ENCODE measurements at regions not wholly inside any gene's neighbourhood (a gene's known extent, or its start where the extent isn't known, plus 50 kb on each side); places are given as distances from the start of the nearest gene placed in this dataset.
"Not testable (repeated sequence)": the region's sequence is repeated elsewhere in the genome, so short reads cannot be mapped to it uniquely, and the experiment has no call there.

GRCh38 chr13:89457977-89458376 is 1786.8 kb downstream of the SLITRK5 start:
- H2AFZ ChIP-seq (ENCODE audit: low read depth, low read length, severe bottlenecking), result no peak overlapping the region
- no peaks in the 10 kb centered on the region for H4K20me1 ChIP-seq (ENCODE audit: low read depth, low read length)
- TF ChIP-seq EZH2phosphoT487 (conservative IDR thresholded peaks at IDR 0.05; ENCODE audit: low read length) (no peak), CTCF (IDR thresholded peaks at IDR 0.05; ENCODE audit: insufficient read depth, low read length, poor library complexity, severe bottlenecking) (no peak)
- no peak overlapping the region for H3K4me2 ChIP-seq (ENCODE audit: low read depth, low read length, poor library complexity, severe bottlenecking)
- H3K79me2 ChIP-seq (ENCODE audit: insufficient read depth, low read length), result no peaks in the 10 kb centered on the region
- no peaks in the 10 kb centered on the region for H3K27me3 ChIP-seq (ENCODE audit: low read length)
- no peak overlapping the region for H3K27ac ChIP-seq (ENCODE audit: low read depth, low read length)
- H3K9ac ChIP-seq (ENCODE audit: low read length), result no peak overlapping the region
- H3K36me3 ChIP-seq (ENCODE audit: low read length), result no peaks in the 10 kb centered on the region
- H3K4me3 ChIP-seq (ENCODE audit: insufficient read depth, low read length, poor library complexity, severe bottlenecking), result no peak overlapping the region
- H3F3A ChIP-seq (ENCODE audit: insufficient read depth), result no peaks in the 10 kb centered on the region
- H3K9me2 ChIP-seq (replicated peaks; ENCODE audit: insufficient read depth, low read length), result no peaks in the 10 kb centered on the region
- no peaks in the 10 kb centered on the region for H3K9me3 ChIP-seq (ENCODE audit: insufficient read depth, low read length)

- H3K79me2 ChIP-seq (ENCODE audit: insufficient read depth, low read length), result no peaks in the 10 kb centered on the region
- no peaks in the 10 kb centered on the region for H3K27me3 ChIP-seq (ENCODE audit: low read length)
- H3K9me2 ChIP-seq (replicated peaks; ENCODE audit: insufficient read depth, low read length), result no peaks in the 10 kb centered on the region
- H3K9ac ChIP-seq (ENCODE audit: low read length), result no peak overlapping the region
- TF ChIP-seq CTCF (IDR thresholded peaks at IDR 0.05; ENCODE audit: insufficient read depth, low read length, poor library complexity, severe bottlenecking) (no peak), EZH2phosphoT487 (conservative IDR thresholded peaks at IDR 0.05; ENCODE audit: low read length) (no peak)
- H3K36me3 ChIP-seq (ENCODE audit: low read length), result no peaks in the 10 kb centered on the region
- H2AFZ ChIP-seq (ENCODE audit: low read depth, low read length, severe bottlenecking), result no peak overlapping the region
- no peak overlapping the region for H3K4me2 ChIP-seq (ENCODE audit: low read depth, low read length, poor library complexity, severe bottlenecking)
- no peaks in the 10 kb centered on the region for H3F3A ChIP-seq (ENCODE audit: insufficient read depth)
- H3K9me3 ChIP-seq (ENCODE audit: insufficient read depth, low read length), result no peaks in the 10 kb centered on the region
- H3K4me3 ChIP-seq (ENCODE audit: insufficient read depth, low read length, poor library complexity, severe bottlenecking), result no peak overlapping the region
- no peaks in the 10 kb centered on the region for H4K20me1 ChIP-seq (ENCODE audit: low read depth, low read length)
- H3K27ac ChIP-seq (ENCODE audit: low read depth, low read length), result no peak overlapping the region
These were observed 1787.3 kb downstream of the SLITRK5 start for GRCh38 chr13:89458456-89458855.

DNA sequence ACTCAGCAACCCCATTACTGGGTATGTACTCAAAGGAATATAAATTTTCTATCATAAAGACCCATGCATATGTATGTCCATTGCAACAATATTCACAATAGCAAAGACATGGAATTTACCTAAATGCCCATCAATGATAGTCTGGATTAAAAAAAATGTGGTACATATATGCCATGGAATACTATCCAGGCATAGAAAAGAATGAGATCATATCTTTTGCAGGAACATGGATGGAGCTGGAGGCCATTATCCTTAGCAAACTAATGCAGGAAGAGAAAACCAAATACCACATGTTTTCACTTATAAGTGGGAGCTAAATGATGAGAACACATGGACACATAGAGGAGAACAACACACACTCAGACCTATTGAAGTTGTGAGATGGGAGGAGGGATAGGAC is 1789.7 kb downstream of the SLITRK5 start:
- not testable (repeated sequence) for H3F3A ChIP-seq (ENCODE audit: insufficient read depth); H3K27me3 ChIP-seq (ENCODE audit: low read length); H3K9me3 ChIP-seq (ENCODE audit: insufficient read depth, low read length); H4K20me1 ChIP-seq (ENCODE audit: low read depth, low read length); H3K36me3 ChIP-seq (ENCODE audit: low read length); H3K79me2 ChIP-seq (ENCODE audit: insufficient read depth, low read length); H3K4me2 ChIP-seq (ENCODE audit: low read depth, low read length, poor library complexity, severe bottlenecking); H3K4me3 ChIP-seq (ENCODE audit: insufficient read depth, low read length, poor library complexity, severe bottlenecking); H3K9me2 ChIP-seq (replicated peaks; ENCODE audit: insufficient read depth, low read length); H2AFZ ChIP-seq (ENCODE audit: low read depth, low read length, severe bottlenecking); H3K9ac ChIP-seq (ENCODE audit: low read length); H3K27ac ChIP-seq (ENCODE audit: low read depth, low read length)

DNA sequence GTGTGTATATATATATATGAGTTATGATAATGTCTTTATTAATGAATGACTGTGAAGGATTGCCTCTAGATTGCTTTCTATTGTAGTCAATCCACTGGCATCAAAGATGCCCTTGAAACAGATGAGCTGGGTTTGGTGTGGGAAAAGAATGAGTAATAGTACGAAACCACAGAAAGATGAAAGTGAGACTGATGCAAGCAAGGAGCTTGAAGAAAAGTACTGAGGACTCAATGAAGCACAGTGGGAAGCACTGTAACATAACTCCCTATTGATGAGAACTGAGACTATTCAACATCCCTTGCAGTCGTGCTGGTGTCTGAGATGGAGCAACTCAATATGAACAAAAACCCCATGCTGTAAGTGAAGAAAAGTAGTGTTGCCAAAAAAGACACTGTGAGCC is 1794.2 kb downstream of the SLITRK5 start:
- Histone ChIP-seq H3K27me3 (ENCODE audit: low read length) (no peaks in the 10 kb centered on the region), H4K20me1 (ENCODE audit: low read depth, low read length) (no peaks in the 10 kb centered on the region), H3K9me2 (replicated peaks; ENCODE audit: insufficient read depth, low read length) (no peaks in the 10 kb centered on the region), H2AFZ (ENCODE audit: low read depth, low read length, severe bottlenecking) (no peak overlapping the region), H3K79me2 (ENCODE audit: insufficient read depth, low read length) (no peaks in the 10 kb centered on the region), H3K4me2 (ENCODE audit: low read depth, low read length, poor library complexity, severe bottlenecking) (no peak overlapping the region), H3K36me3 (ENCODE audit: low read length) (no peaks in the 10 kb centered on the region), H3K9me3 (ENCODE audit: insufficient read depth, low read length) (no peaks in the 10 kb centered on the region), H3K9ac (ENCODE audit: low read length) (no peak overlapping the region), H3F3A (ENCODE audit: insufficient read depth) (no peaks in the 10 kb centered on the region), H3K27ac (ENCODE audit: low read depth, low read length) (no peak overlapping the region), H3K4me3 (ENCODE audit: insufficient read depth, low read length, poor library complexity, severe bottlenecking) (no peak overlapping the region)
- TF ChIP-seq CTCF (IDR thresholded peaks at IDR 0.05; ENCODE audit: insufficient read depth, low read length, poor library complexity, severe bottlenecking), result no peak
- TF ChIP-seq EZH2phosphoT487 (conservative IDR thresholded peaks at IDR 0.05; ENCODE audit: low read length), result no peak
